Thyroid gland (tissue), 4 donors: ENCODE measurements at regions not wholly inside any gene's neighbourhood (a gene's known extent, or its start where the extent isn't known, plus 50 kb on each side); places are given as distances from the start of the nearest gene placed in this dataset.

Source experiments
- DNase-seq, 2 donors: peaks; one replicate each; pipeline ENCODE4 v3.0.0-alpha.2; 2019
- H3K27ac ChIP-seq, 3 donors: fragments of 200-600 bp; sonication (generic); 1 replicate in 2 of 3; 2 replicates in 1 of 3; pipeline ENCODE4 v1.5.1; 2016 to 2019; ENCODE audit warnings: mild to moderate bottlenecking in 1 of 3, moderate library complexity in 1 of 3
- H3K27me3 ChIP-seq: fragments of 200-600 bp; sonication (generic); one replicate; pipeline ENCODE4 v1.5.1; 2019
- H3K36me3 ChIP-seq, 2 donors: fragments of 200-600 bp; sonication (generic); one replicate each; pipeline ENCODE4 v1.5.1; 2016 to 2019
- H3K4me1 ChIP-seq, 2 donors: fragments of 200-600 bp; sonication (generic); one replicate each; pipeline ENCODE4 v1.5.1; 2017 to 2019
- H3K4me3 ChIP-seq, 3 donors: fragments of 200-600 bp; sonication (generic); replicated peaks in 1 of 3; 1 replicate in 2 of 3; 2 replicates in 1 of 3; pipeline ENCODE4 v1.5.1; 2016; ENCODE audit warnings: mild to moderate bottlenecking in 1 of 3
- H3K9me3 ChIP-seq: fragments of 200-600 bp; sonication (generic); one replicate; pipeline ENCODE4 v1.5.1; 2017
- POLR2A ChIP-seq, 2 donors: fragments of 450-650 bp; IDR thresholded peaks; one replicate each; pipeline ENCODE4 v1.6.1; 2017; ENCODE audit warnings: antibody characterized with exemption in 2 of 2, mild to moderate bottlenecking in 2 of 2, moderate library complexity in 1 of 2
- WGBS, 2 donors: methylation state at CpG; one replicate each; pipeline ENCODE4 v1.1.5; 2017; 5-methylcytosine and 5-hydroxymethylcytosine counted together
- intact Hi-C: fragments of 100-400 bp; cut with DNase I; formaldehyde crosslinking; loops from one replicate; pipeline ENCODE4 v1.15.1; 2023
- TF ChIP-seq, protein P1 (sequence below), 6 experiments: fragments of 200-600 bp in 3 of 6; fragments of 450-650 bp in 3 of 6; sonication (generic) in 3 of 6; IDR thresholded peaks; one replicate each; pipeline ENCODE4 v1.5.1; 2016 to 2019; ENCODE audit warnings: antibody characterized with exemption in 6 of 6, mild to moderate bottlenecking in 2 of 6, inconsistent platforms in 1 of 6, moderate library complexity in 1 of 6

DNA sequence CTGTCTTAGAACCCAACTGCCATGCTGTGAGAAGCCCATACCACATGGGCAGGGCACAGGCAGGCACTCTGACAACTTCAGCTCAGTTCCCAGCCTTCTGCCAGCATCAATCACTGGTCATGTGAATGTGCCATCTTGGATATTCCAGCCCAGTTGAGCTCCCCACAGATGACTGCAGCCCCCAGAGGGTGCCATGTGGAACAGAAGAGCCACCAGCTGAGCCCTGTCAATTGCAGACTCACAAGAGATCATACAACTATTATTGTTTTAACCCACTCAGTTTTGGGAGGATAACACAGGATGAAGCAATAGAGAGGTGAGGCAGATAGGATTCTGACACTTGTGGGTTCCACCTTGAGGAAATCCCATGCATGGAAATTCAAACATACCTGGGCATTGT, 78.4 kb upstream of the ZBTB40 start:
- TF ChIP-seq POLR2A (IDR thresholded peaks at IDR 0.05) = no peak
- TF ChIP-seq, protein P1, sequence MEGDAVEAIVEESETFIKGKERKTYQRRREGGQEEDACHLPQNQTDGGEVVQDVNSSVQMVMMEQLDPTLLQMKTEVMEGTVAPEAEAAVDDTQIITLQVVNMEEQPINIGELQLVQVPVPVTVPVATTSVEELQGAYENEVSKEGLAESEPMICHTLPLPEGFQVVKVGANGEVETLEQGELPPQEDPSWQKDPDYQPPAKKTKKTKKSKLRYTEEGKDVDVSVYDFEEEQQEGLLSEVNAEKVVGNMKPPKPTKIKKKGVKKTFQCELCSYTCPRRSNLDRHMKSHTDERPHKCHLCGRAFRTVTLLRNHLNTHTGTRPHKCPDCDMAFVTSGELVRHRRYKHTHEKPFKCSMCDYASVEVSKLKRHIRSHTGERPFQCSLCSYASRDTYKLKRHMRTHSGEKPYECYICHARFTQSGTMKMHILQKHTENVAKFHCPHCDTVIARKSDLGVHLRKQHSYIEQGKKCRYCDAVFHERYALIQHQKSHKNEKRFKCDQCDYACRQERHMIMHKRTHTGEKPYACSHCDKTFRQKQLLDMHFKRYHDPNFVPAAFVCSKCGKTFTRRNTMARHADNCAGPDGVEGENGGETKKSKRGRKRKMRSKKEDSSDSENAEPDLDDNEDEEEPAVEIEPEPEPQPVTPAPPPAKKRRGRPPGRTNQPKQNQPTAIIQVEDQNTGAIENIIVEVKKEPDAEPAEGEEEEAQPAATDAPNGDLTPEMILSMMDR (IDR thresholded peaks at IDR 0.05) = no peak
- Histone ChIP-seq H3K9me3 (no peaks in the 10 kb centered on the region), H3K27ac (no peak overlapping the region), H3K4me3 (no peak overlapping the region), H3K36me3 (no peaks in the 10 kb centered on the region), H3K27me3 (no peaks in the 10 kb centered on the region), H3K4me1 (no peaks in the 10 kb centered on the region)
- DNase-seq = no peak
- intact Hi-C loops = no loop called here

DNA sequence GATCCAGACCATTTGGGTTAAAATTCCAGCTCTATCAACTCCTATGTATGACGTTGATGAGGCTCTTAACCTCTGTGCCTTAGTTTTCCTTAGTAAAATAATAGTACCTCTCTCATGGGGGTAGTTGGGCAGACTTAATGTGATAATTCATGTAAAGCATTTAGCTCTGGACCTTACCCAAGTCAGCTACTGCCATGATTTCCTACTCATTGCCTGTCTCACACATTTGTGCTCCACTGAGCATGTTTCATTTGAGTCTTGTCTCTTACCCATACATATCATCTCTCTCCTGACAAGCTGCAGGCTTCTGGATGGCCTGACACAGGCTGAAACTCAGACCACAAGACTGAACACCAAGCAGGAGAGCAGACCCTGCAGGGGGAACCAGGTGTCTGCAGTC, 77.7 kb upstream of the ZBTB40 start:
- Histone ChIP-seq H3K27me3 (no peaks in the 10 kb centered on the region), H3K4me3 (no peak overlapping the region), H3K4me1 (no peaks in the 10 kb centered on the region), H3K27ac (no peak overlapping the region), H3K36me3 (no peaks in the 10 kb centered on the region), H3K9me3 (no peaks in the 10 kb centered on the region)
- intact Hi-C loops = no loop called here
- no peak for DNase-seq
- TF ChIP-seq, protein P1 (IDR thresholded peaks at IDR 0.05) = no peak
- no peak for TF ChIP-seq POLR2A (IDR thresholded peaks at IDR 0.05)
- 70 to 82% methylated on average over 1 of the region's 1 CpG for WGBS, 2 donors

DNA sequence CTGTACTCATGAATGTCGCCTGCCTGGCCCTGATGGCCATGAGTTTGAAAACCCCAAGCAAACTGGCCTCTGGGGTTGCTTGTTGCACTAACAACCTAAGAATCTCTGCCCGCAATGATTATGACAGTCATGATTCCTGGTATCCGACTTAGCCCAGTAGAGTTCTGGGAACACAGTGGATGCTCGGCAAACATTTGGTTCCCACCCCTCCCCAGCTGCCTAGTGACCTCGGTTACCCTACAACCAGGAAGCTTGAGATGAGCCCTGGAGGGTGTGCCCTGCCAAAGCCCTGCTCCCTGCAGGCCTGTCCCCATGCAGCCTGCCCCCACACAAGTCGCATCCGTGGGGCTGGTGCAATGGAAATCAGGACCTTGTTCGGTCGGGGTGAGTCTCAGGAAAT, 76.0 kb upstream of the ZBTB40 start:
- no peak overlapping the region for H3K27ac ChIP-seq
- no peaks in the 10 kb centered on the region for H3K27me3 ChIP-seq
- no peaks in the 10 kb centered on the region for H3K4me1 ChIP-seq
- TF ChIP-seq, protein P1 (IDR thresholded peaks at IDR 0.05) = no peak
- no peak for TF ChIP-seq POLR2A (IDR thresholded peaks at IDR 0.05)
- DNase-seq = no peak
- no peaks in the 10 kb centered on the region for H3K36me3 ChIP-seq
- WGBS, 2 donors = 76 to 88% methylated on average over 9 of the region's 9 CpGs
- no peak overlapping the region for H3K4me3 ChIP-seq
- no peaks in the 10 kb centered on the region for H3K9me3 ChIP-seq
- intact Hi-C loops = no loop called here

DNA sequence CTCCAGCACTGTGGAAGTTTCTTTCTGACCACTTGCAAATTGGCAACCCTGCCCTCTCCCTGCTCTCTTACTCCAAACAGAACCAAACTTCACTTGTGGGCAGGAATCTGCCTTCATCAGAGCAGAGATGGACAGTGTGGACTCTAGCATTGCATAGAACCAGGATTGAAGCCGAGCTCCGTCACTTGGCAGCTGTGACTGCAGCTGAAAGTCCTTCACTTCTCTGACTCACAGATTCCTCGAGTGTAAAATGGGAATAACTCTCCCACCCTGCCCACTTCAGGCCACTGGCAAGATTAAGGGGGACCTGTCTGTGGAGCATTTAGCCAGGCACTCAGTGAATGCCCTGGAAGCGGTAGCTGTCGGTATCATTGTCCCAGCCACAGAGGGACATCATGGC, 75.7 kb upstream of the ZBTB40 start:
- no peak for TF ChIP-seq POLR2A (IDR thresholded peaks at IDR 0.05)
- TF ChIP-seq, protein P1 (IDR thresholded peaks at IDR 0.05) = no peak
- Histone ChIP-seq H3K36me3 (no peaks in the 10 kb centered on the region), H3K27me3 (no peaks in the 10 kb centered on the region), H3K27ac (no peak overlapping the region), H3K9me3 (no peaks in the 10 kb centered on the region), H3K4me1 (no peaks in the 10 kb centered on the region), H3K4me3 (no peak overlapping the region)
- DNase-seq = no peak
- WGBS, 2 donors = 71 to 72% methylated on average over 5 of the region's 5 CpGs
- intact Hi-C loops = no loop called here

DNA sequence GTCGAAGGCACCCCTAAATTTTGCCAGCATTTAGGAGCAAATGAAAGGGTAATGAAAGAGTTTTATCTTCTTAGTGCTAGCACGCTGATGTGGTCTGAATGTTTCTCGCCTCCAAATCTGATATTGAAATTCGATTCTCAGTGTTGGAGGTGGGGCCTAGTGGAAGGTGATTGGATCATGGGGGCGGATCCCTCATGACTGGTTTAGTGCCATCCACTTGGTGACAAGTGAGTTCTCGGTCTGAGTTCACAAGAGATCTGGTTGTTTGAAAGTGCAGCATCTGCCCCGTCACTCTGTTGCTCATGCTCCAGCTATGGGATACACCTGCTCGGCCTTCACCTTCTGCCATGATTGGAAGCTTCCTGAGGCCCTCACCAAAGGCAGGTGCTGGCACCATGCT, 75.1 kb upstream of the ZBTB40 start:
- no peaks in the 10 kb centered on the region for H3K4me1 ChIP-seq
- H3K9me3 ChIP-seq = no peaks in the 10 kb centered on the region
- no peaks in the 10 kb centered on the region for H3K36me3 ChIP-seq
- no peak overlapping the region for H3K27ac ChIP-seq
- no peak overlapping the region for H3K4me3 ChIP-seq
- TF ChIP-seq, protein P1 (IDR thresholded peaks at IDR 0.05) = no peak
- TF ChIP-seq POLR2A (IDR thresholded peaks at IDR 0.05) = no peak
- 83 to 86% methylated on average over 8 of the region's 8 CpGs for WGBS, 2 donors
- no peak for DNase-seq
- intact Hi-C loops = no loop called here
- no peaks in the 10 kb centered on the region for H3K27me3 ChIP-seq
